ENCODE measurements at regions not wholly inside any gene's neighbourhood (a gene's known extent, or its start where the extent isn't known, plus 50 kb on each side); places are given as distances from the start of the nearest gene placed in this dataset.
"Not testable (repeated sequence)": the region's sequence is repeated elsewhere in the genome, so short reads cannot be mapped to it uniquely, and the experiment has no call there.

DNA sequence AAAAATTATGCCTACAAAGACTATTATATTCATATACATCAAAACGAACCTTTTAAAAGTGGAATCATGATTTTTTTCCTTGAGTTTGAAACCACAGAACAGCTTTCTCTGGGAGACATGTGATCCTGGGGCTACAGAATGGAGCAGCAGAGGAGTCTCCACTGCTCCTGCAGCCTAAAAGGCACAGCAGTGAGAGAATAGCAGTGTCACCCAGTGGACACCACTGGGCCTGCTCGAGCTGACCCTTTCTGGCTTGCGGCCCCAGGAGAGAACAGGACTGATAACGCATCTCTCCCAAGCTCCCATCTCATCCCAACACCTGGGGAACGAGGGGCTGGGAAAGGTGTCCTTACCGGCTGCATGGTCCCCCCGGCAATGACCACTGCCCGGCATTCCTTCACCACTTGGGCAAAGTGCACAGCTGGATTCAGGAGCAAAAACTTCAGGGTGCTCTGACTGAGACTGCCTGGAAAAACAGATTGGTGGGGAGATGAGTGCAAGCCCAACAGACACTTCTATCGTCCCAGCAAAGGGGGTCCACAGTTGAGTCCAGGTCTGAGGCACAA, 183.5 kb downstream of the KLRB1 start:
- TF ChIP-seq, protein P1, sequence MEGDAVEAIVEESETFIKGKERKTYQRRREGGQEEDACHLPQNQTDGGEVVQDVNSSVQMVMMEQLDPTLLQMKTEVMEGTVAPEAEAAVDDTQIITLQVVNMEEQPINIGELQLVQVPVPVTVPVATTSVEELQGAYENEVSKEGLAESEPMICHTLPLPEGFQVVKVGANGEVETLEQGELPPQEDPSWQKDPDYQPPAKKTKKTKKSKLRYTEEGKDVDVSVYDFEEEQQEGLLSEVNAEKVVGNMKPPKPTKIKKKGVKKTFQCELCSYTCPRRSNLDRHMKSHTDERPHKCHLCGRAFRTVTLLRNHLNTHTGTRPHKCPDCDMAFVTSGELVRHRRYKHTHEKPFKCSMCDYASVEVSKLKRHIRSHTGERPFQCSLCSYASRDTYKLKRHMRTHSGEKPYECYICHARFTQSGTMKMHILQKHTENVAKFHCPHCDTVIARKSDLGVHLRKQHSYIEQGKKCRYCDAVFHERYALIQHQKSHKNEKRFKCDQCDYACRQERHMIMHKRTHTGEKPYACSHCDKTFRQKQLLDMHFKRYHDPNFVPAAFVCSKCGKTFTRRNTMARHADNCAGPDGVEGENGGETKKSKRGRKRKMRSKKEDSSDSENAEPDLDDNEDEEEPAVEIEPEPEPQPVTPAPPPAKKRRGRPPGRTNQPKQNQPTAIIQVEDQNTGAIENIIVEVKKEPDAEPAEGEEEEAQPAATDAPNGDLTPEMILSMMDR (conservative IDR thresholded peaks at IDR 0.05) = not testable (repeated sequence)
- not testable (repeated sequence) for TF ChIP-seq EZH2 (IDR thresholded peaks at IDR 0.05; ENCODE audit: low read depth)
